ENCODE measurements at regions not wholly inside any gene's neighbourhood (a gene's known extent, or its start where the extent isn't known, plus 50 kb on each side); places are given as distances from the start of the nearest gene placed in this dataset.

GRCh38 chr14:71702786-71703185 lies 229.4 kb upstream of the RGS6 start:
- no peak for TF ChIP-seq CTCF (IDR thresholded peaks at IDR 0.05)
- TF ChIP-seq POLR2A (IDR thresholded peaks at IDR 0.05) = no peak

Measured in right lobe of liver (tissue), 4 donors.